GM18511 (cell line): ENCODE measurements at regions not wholly inside any gene's neighbourhood (a gene's known extent, or its start where the extent isn't known, plus 50 kb on each side); places are given as distances from the start of the nearest gene placed in this dataset.
"Not testable (repeated sequence)": the region's sequence is repeated elsewhere in the genome, so short reads cannot be mapped to it uniquely, and the experiment has no call there.

ENCODE experiments used
- ATAC-seq: cut with Tn5 transposase; IDR thresholded peaks from one replicate; pipeline ENCODE4 v1.9.1; 2021; ENCODE audit warnings: mild to moderate bottlenecking, moderate library complexity; ENCODE audit not compliant: unreplicated experiment

DNA sequence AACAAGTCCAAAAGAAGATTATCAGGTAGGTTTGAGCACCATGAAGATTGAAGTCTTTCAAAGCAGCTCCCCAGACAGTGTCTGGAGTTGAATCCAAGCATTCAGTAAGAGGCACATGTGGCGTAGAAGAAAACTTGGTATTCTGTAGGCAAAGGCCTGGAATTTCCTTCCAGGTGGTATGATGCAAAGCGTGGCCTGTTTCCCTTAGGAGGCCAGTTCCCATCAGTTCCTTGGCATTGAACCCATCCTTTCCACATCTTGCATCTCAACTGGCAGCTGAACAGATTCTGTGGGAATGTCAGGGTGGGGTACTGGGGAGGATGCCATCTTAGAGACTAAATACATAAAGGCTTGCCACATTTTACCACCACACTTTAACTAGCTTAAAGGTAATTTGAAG is 516.0 kb downstream of the BTBD3 start:
- ATAC-seq = no peak

DNA sequence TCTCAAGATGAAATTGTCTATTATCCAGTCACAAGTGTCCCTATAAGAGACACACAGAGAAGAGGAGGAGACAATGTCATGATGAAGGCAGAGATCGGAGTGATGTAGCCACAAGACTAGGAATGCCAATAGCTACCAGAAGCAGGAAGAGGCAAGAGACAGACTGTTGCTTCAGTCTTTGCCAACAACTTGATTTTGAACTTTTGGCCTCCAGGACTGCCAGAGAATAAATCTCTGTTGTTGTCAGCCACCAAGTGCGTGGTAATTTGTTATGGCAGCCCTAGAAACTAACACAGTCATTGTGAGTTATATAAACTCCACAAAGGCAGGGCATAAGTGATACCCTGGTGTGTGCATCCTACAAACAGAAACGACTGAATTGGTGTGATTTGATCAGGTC is 517.0 kb downstream of the BTBD3 start:
- no peak for ATAC-seq

DNA sequence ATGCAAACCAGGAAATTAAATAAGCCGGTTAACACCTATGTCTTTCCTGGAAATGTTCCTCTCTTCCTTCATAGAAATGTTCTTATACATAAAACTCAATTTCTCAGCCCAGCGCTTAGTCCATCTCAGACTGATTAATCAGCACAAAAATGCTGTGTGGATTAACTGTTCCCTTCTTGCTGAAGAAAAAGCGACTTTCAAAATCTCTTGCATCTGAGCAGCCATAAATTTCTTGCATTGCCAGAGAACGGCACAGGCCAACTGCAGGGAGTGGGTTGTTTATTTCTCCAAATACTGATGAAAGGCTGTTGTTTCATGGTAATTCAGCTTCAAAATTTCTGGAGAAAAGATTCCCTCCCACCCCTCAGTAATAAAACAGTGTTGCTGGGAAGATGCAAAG is 517.6 kb downstream of the BTBD3 start:
- no peak for ATAC-seq

DNA sequence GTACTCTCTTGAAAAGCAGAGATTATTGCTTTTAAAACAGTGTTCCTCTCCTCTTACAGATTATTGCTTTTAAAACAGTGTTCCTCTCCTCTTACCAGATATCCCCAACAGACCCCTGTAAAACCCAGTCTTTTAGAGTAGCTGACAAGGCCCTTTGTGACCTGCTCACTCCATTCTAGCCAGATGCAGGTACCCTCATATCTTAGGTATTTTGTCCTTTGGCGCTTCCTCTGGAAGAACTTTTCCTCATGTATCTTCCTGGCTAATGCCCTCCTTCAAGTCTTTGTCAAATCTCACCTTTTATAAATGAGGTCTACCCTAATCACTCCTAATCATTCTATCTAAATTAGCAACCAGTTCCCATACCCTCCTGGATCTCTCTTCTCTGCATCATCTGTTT is 536.0 kb downstream of the BTBD3 start:
- no peak for ATAC-seq

DNA sequence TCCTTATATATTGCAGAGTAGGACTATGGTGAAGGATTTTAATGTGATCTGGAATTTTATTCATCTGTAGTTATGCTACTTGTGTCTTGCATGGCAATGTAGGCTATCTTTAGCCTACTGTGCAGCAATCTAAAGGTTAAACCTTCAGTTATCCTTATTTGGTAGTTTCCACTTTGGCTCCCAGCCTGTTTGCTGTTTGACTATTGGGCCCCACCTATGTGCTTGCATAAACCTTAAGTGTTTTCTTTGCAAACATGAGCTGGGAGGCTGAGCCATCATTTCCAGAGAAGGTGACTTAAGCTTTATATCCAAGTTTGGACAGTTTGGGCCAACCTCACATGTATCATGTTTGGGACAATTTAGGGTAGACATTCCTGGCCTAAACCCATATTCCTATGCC is 537.5 kb downstream of the BTBD3 start:
- no peak for ATAC-seq

DNA sequence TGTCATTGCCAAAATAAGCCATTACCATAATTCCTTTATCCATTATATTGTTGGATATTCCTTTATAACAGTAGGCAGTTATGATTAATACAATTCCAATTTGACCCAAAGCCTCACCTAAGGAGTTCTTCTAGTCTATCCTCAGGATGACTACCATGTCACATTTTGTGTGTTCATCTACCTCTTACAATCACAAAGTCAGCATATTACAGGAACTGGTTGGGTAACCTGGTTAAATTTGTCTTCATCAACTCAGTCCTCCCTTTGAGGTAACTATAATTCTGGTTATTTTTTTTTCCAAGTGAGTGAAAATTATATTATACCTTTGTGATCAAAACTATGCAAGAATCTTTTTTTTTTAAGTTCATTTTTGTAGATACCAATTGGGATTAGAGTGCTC is 540.5 kb downstream of the BTBD3 start:
- no peak for ATAC-seq

DNA sequence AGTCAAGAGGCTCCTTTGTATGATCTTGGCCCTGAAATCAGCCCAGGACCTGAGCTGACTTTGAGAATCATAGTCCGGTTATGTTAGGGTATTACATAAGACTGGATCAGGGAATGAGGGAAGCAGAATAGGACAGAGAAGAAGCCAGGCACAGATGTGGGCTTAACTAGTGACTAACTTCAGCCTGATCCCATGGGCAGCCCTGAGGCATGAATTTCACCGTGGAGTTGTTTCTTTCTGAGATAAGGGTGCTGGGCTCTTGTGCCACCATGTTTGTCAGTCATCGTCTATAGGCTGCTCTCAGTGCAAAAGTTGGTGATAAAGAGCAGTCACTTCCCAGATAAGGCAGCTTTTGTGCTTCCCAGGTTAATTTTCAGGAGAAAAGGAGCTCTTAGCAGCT is 544.7 kb upstream of the SPTLC3 start:
- ATAC-seq = no peak

DNA sequence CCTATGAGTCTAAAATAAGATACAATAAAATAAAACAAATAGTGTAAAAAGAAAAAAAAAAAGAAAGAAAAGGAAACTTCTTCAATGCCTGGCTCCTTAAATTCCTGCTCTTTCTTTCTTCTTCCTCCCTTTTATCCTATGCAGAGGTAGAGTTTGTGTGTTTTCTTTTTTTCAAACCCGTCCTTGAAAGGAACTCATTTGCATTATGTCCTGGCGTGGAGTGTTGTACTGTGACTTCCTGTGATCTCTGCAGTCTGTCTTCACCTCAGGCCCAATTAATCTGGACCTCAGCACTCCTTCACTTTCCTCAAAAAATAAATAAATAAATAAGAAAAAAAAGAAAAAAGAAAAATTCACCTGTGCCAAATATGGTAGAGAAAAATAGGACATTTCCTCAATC is 541.9 kb upstream of the SPTLC3 start:
- ATAC-seq = no peak

DNA sequence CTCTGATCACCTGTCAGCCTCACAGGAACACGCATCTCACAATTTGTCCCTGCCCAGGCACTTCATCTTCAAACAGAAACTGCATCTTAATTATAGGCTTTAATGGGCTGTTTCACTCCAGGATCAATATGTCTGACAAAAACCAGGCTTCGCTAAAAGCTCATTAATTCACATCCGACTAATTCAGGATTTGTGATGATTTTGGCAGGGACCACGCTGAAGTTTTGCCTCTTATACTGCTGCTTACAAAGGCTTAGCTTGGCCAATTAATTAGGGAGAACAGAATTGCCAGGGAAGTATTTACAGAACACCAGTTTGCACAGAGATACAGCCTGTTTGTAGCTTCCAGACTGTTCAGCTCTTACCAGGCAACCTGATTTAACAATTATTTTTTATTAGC is 541.0 kb upstream of the SPTLC3 start:
- ATAC-seq = no peak

DNA sequence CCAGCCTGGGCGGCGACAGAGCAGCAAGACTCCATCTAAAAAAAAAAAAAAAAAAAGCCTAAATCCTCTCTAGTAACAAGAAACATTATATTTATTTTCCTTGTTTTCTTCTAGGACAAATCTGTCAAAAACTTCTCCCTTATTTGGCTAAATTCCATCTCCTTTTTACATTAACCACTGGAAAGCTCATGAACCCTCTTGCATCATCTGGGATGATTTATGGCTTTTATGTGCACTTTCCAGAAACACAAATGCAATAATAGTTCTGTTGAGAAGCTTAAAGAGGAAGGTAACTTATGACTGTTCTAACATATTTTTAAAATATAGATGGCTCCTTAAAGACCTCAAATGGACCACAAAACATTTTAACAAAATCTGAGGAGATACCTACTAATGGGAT is 526.1 kb upstream of the SPTLC3 start:
- no peak for ATAC-seq

DNA sequence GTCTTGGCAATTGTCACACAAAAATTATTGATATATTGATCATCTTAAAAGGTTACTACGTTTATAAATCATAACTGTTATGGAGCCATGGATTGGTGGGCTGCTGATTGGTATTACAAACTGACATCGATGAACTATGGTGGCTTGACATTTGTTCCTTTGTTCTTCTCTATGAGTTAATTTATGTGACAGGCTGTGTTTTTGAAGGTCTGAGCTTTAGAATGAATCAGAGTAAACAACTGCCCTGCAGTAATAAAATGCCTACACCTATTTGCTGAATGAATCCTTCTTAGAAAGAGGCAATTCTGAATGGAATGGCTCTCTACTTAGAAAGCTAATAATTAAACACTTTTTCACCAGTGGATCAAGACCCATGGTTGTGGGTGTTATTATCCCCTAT is 506.3 kb upstream of the SPTLC3 start:
- no peak for ATAC-seq

DNA sequence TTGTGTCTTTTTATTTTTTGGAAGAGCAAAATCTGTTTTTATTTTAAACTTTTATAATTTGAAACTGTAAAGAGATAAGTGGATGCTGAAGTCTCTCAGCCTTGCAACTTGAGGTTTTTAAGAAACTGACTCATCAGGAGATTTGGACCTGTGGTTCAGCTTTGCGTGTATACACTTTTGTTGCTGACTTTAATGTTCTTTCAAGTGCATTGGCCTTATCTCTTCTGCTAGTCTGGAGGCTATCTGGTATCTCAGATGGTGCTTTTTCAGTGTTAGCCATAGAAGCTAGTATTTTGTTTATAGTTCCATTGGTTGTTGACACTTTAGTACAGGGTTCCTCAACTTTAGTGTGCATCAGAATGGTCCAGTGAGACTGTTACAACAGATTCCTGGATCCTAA is 504.0 kb upstream of the SPTLC3 start:
- ATAC-seq = no peak

DNA sequence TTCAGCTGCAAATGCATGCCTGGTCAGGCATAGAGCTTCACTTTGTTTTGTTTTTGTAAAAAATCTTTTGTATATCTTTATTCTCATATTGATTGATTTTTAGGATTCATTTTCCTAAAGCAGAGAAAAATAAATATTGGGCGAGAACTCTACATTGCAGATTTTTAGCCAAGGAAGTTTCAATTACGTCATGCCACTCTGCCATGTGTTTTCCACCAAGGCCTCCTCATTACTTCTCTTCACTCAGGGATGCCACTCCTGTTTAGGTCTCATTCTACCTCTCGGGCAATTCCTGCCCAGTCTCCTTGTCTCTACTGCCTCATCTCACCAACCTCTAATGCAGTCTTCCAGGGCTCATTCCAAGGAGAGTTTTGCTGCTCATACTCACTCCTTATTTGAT is 497.3 kb upstream of the SPTLC3 start:
- no peak for ATAC-seq

DNA sequence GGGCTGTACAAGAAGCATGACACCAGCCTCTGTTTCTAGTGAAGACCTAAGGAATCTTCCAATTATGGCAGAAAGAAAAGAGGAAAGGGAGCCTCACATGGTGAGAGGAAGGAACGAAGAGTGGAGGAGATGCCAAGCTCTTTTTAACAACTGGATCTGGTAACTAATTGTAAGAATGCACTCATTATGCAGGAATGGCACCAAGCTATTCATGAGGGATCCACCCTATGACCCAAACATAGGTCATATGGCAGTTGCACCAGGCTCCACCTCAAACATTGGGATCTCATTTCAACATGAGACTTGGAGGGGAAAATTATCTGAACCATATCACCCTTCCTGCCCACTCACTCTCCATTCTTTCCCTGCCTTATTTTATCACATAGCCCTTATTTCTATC is 496.0 kb upstream of the SPTLC3 start:
- no peak for ATAC-seq

DNA sequence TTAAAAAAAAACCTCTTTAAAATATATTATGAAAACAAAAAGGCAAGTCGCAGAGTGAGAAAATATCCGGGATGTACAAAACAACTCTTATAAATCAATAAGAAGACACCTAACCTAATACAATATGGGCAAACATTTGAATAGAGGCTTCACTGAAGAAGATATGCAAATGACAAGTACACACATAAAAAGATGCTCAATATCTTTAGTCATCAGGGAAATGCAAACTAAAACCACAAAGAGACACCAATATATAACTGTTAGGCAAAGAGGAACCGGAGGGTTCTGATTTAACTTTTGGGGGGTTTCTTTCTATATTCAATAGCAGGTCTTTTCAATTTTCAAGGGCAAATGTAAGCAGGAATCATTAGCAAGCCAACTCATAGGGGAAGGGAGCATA is 480.7 kb upstream of the SPTLC3 start:
- ATAC-seq = no peak

DNA sequence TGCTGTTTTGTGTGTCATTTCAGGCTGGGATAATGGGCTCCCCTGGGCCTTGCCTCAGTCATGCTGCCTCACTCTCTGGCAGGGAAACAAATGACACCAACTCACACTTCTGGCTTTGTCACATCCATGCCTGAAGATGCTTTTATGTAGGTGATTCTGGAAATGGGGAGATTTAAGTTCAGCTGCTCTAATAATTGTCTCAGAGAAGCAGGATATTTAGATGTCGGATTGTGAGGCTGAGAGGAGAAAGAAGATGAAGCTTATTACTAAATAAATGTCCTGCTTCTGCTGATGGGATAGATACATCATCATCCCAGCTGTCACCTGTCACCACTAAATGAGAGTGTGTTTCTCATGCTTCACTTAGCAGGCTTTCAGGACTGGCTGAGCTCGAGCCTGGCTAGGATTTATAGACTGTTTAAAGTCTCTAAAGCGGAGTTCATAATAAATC is 480.2 kb upstream of the SPTLC3 start:
- no peak for ATAC-seq

DNA sequence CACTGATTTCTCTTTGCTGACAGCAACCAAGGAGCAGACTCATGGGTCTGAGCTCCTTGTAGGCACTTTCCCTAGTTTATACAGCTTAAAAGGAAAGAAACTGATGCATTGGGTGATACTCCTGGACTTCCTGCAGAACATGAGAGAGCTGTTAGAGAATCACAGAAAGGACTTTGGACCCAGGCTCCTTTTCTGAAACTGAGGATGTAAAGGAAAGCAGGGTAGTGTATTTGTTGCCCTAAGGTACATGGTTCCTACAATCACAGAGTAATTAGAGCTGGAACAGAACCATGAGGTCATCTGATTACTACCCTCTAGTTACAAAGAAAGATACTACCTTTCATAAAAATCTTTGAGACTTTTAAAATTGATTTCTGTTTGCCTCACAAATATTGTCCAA is 477.1 kb upstream of the SPTLC3 start:
- no peak for ATAC-seq

DNA sequence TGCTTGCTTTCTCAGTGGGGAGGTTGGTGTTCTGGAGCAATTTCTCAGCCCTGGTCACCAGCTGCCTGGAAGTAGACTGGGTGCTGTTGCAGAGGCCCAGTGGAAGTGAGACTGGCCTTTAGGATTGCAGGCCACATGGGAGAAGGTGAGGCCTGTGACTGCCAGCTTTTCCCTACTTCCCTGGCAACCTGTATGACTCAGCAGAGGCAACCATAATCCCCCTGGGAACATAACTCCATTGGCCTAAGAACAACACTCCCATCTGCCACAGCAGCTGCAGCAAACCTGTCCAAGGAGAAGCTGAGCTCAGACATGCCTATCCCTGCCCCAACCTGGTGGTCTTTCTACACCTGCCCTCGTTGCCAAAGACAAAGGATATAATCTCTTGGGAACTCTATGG is 473.5 kb upstream of the SPTLC3 start:
- ATAC-seq = no peak

DNA sequence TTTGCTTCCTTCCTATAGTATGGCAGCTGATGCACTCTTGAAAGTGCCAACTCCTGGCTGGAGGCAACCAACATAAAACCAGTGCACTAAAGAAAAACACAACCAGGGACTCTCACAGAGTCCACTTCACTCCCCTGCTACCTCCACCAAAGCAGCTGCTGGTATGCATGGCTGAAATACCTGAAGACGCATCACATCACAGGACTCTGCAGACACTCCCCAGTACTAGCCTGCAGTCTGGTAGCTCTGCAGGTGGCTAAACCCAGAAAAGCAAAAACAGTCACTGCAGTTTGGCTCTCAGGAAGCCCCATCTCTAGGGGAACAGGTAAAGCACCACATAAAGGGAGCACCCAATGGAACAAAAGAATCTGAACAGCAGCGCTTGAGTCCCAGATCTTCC is 473.0 kb upstream of the SPTLC3 start:
- no peak for ATAC-seq

DNA sequence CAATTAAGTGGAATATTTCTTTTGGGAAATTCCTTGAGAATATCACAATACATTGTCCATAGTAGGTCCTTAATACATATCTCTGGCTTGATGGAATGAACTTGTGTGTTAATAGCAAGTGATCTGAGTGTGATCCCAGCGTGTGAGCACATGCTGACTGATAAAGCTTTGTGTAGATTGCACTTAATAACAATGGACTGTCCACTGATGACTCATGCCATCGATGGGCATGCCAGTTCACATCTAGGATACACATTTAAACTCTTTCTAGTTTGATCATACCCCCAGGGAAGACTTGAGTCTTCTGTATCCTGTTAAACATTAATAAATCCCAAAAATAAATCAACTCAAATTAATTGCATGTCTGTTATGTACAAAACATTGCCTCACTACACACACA is 454.3 kb upstream of the SPTLC3 start:
- no peak for ATAC-seq

DNA sequence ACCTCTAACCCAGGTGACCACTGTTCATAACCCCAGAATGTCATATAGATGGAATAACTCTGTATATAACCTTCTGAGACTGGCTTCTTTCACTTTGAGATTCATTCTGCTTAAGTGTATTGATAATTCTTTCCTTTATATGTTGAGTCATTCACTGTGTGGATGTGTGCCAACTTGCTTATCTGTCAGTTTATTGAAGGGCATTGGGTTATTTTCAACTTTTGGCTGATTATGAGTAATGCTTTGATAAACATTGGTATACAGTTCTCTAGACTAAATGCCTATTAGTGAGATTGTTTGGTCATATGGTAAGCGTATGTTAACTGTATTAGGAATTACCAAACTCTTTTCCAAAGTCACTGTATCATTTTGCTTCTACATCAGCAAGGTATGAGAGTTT is 453.4 kb upstream of the SPTLC3 start:
- no peak for ATAC-seq

DNA sequence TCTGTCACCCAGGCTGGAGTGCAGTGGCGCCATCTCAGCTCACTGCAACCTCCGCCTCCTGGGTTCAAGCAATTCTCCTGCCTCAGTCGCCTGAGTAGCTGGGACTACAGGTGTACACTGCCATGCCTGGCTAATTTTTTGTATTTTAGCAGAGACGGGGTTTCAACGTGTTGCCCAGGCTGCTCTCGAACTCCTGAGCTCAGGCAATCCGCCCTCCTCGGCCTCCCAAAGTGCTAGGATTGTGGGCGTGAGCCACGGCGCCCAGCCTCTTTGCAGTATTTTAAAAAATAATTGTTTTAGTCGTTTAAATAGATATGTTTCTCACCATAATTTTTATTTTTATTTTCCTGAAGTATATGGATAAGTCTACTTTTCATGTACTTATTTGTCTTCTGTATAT is 452.9 kb upstream of the SPTLC3 start:
- not testable (repeated sequence) for ATAC-seq

DNA sequence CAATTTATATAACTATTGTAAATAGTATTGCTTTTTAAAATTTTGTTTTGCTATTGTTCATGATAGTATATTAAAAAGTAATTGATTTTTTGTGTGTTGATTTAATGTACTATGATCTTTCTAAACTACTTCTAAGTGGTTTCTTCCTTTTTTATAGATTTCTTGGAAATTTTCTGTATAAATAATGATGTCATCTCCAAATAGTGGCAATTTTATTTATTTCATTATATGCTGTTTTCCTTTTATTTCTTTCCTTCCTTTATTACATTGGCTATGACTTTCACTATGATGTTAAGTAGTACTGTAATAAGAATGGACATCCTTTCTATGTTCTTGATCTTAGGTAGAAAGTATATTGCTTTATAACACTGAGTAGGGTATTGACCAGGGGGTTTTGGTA is 451.5 kb upstream of the SPTLC3 start:
- no peak for ATAC-seq

DNA sequence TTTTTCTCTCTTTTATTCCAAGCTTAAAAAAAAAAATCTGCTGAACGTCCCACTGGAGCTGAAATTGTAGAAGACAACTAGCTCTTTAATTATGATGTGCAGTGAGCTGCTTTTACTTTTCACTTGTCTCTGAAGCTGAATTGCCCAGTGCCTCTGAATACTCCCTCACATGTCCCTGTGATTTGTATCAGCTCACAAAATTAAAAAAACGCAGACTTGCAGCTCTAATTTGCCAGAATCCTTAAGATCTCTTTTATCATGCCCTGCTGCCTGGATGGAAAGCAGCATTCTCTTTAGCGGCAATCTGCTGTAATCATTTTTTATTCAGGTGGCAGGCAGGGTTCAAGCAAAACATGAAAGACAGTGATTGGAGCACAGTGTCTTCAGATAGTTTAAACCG is 443.8 kb upstream of the SPTLC3 start:
- no peak for ATAC-seq
